ENCODE measurements at regions not wholly inside any gene's neighbourhood (a gene's known extent, or its start where the extent isn't known, plus 50 kb on each side); places are given as distances from the start of the nearest gene placed in this dataset.

DNA sequence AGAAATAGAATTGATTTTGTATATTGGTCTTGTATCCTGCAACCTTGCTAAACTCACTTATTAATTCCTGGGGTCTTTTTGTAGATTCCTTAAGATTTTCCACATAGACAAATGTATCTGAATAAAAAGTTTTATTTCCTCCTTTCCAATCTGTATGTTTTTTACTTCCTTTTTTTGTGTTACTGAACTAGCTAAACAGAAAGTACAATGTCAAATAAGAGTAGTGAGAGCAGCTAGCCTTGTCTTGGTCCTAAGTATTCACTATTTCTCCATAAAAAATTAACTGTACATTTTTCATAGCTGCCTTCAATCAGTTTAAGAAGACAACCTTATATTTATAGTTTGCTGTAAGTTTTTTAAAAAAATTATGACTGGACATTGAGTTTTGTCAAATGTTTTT, 74.9 kb downstream of the FASLG start:
- TF ChIP-seq, protein P1, sequence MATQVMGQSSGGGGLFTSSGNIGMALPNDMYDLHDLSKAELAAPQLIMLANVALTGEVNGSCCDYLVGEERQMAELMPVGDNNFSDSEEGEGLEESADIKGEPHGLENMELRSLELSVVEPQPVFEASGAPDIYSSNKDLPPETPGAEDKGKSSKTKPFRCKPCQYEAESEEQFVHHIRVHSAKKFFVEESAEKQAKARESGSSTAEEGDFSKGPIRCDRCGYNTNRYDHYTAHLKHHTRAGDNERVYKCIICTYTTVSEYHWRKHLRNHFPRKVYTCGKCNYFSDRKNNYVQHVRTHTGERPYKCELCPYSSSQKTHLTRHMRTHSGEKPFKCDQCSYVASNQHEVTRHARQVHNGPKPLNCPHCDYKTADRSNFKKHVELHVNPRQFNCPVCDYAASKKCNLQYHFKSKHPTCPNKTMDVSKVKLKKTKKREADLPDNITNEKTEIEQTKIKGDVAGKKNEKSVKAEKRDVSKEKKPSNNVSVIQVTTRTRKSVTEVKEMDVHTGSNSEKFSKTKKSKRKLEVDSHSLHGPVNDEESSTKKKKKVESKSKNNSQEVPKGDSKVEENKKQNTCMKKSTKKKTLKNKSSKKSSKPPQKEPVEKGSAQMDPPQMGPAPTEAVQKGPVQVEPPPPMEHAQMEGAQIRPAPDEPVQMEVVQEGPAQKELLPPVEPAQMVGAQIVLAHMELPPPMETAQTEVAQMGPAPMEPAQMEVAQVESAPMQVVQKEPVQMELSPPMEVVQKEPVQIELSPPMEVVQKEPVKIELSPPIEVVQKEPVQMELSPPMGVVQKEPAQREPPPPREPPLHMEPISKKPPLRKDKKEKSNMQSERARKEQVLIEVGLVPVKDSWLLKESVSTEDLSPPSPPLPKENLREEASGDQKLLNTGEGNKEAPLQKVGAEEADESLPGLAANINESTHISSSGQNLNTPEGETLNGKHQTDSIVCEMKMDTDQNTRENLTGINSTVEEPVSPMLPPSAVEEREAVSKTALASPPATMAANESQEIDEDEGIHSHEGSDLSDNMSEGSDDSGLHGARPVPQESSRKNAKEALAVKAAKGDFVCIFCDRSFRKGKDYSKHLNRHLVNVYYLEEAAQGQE (IDR thresholded peaks at IDR 0.05; ENCODE audit: insufficient read depth in 1 of 2, low read depth in 2 of 2, low read length in 2 of 2) = no peak
- TF ChIP-seq POLR2AphosphoS5 (IDR thresholded peaks at IDR 0.05; ENCODE audit: low read depth, low read length) (no peak), SIN3A (IDR thresholded peaks at IDR 0.05; ENCODE audit: borderline replicate concordance, insufficient read depth, low read length) (no peak), FOXP2 (optimal IDR thresholded peaks at IDR 0.05; ENCODE audit: borderline replicate concordance, extremely low read depth, extremely low read length, insufficient read depth) (no peak)
